Lower lobe of right lung (tissue), 2 donors: ENCODE measurements at regions not wholly inside any gene's neighbourhood (a gene's known extent, or its start where the extent isn't known, plus 50 kb on each side); places are given as distances from the start of the nearest gene placed in this dataset.

Experiments
- ATAC-seq, 2 donors: fragments of 200-7000 bp; cut with Tn5 transposase; one replicate each; pipeline ENCODE4 v1.9.1; 2020 to 2022; ENCODE audit warnings: mild to moderate bottlenecking in 2 of 2, moderate library complexity in 2 of 2
- DNase-seq: peaks from one replicate; pipeline ENCODE4 v3.0.0-alpha.2; 2020
- H3K27ac ChIP-seq: fragments of 200-600 bp; one replicate; pipeline ENCODE4 v1.8.0; 2022
- H3K27me3 ChIP-seq: fragments of 200-600 bp; one replicate; pipeline ENCODE4 v1.8.0; 2022; ENCODE audit warnings: low read depth
- H3K36me3 ChIP-seq: fragments of 200-600 bp; one replicate; pipeline ENCODE4 v1.8.0; 2022; ENCODE audit warnings: mild to moderate bottlenecking
- H3K4me1 ChIP-seq: fragments of 200-600 bp; one replicate; pipeline ENCODE4 v1.8.0; 2022
- H3K4me3 ChIP-seq: fragments of 200-600 bp; one replicate; pipeline ENCODE4 v1.8.0; 2022; ENCODE audit warnings: mild to moderate bottlenecking
- H3K9me3 ChIP-seq: fragments of 200-600 bp; one replicate; pipeline ENCODE4 v1.8.0; 2022
- CTCF ChIP-seq: fragments of 200-600 bp; IDR thresholded peaks from one replicate; pipeline ENCODE4 v1.8.0; 2022; ENCODE audit warnings: antibody characterized with exemption, mild to moderate bottlenecking
- intact Hi-C: fragments of 100-400 bp; cut with DNase I; formaldehyde crosslinking; loops from one replicate; pipeline ENCODE4 v1.11.0; 2022
- donor health status: DM: no; HTN: yes; CAD: no; lungs with severe emphysema.

GRCh38 chr16:52254746-52255145, 292.2 kb downstream of the TOX3 start:
- H3K9me3 ChIP-seq = no peaks in the 10 kb centered on the region
- no peak for TF ChIP-seq CTCF
- H3K27me3 ChIP-seq = no peaks in the 10 kb centered on the region
- no peaks in the 10 kb centered on the region for H3K4me1 ChIP-seq
- ATAC-seq (no peak), DNase-seq (no peak)
- no peak overlapping the region for H3K4me3 ChIP-seq
- intact Hi-C loops = no loop called here
- no peaks in the 10 kb centered on the region for H3K36me3 ChIP-seq
- H3K27ac ChIP-seq = no peak overlapping the region

- no peak for TF ChIP-seq CTCF
- ATAC-seq = no peak
- Histone ChIP-seq H3K4me1 (no peaks in the 10 kb centered on the region), H3K36me3 (no peaks in the 10 kb centered on the region), H3K27me3 (no peaks in the 10 kb centered on the region), H3K9me3 (peaks cover 7% of the 10 kb centered on the region), H3K4me3 (no peak overlapping the region), H3K27ac (no peak overlapping the region)
- intact Hi-C loops = no loop called here
- DNase-seq = no peak
Measured at GRCh38 chr16:52252680-52253079, 294.3 kb downstream of the TOX3 start.

GRCh38 chr16:52251495-52251894, 295.4 kb downstream of the TOX3 start:
- ATAC-seq (no peak), DNase-seq (no peak)
- intact Hi-C loops = no loop called here
- Histone ChIP-seq H3K36me3 (no peaks in the 10 kb centered on the region), H3K27me3 (no peaks in the 10 kb centered on the region), H3K9me3 (peaks cover 18% of the 10 kb centered on the region), H3K4me1 (no peaks in the 10 kb centered on the region), H3K27ac (no peak overlapping the region), H3K4me3 (no peak overlapping the region)
- no peak for TF ChIP-seq CTCF

GRCh38 chr16:52247737-52248136, 299.2 kb downstream of the TOX3 start:
- H3K36me3 ChIP-seq = no peaks in the 10 kb centered on the region
- H3K27me3 ChIP-seq = no peaks in the 10 kb centered on the region
- no peaks in the 10 kb centered on the region for H3K4me1 ChIP-seq
- H3K9me3 ChIP-seq = peaks cover 18% of the 10 kb centered on the region
- DNase-seq (no peak), ATAC-seq (no peak)
- no peak overlapping the region for H3K4me3 ChIP-seq
- no peak overlapping the region for H3K27ac ChIP-seq
- TF ChIP-seq CTCF = no peak
- intact Hi-C loops = no loop called here

GRCh38 chr16:52238710-52239109, 308.2 kb downstream of the TOX3 start:
- ATAC-seq (no peak), DNase-seq (no peak)
- no peaks in the 10 kb centered on the region for H3K27me3 ChIP-seq
- no peaks in the 10 kb centered on the region for H3K36me3 ChIP-seq
- no peak for TF ChIP-seq CTCF
- intact Hi-C loops = no loop called here
- no peaks in the 10 kb centered on the region for H3K4me1 ChIP-seq
- H3K9me3 ChIP-seq = no peaks in the 10 kb centered on the region
- no peak overlapping the region for H3K27ac ChIP-seq
- H3K4me3 ChIP-seq = no peak overlapping the region

GRCh38 chr16:52237823-52238222, 309.1 kb downstream of the TOX3 start:
- intact Hi-C loops = no loop called here
- TF ChIP-seq CTCF = no peak
- DNase-seq (no peak), ATAC-seq (no peak)
- no peaks in the 10 kb centered on the region for H3K27me3 ChIP-seq
- no peaks in the 10 kb centered on the region for H3K4me1 ChIP-seq
- H3K9me3 ChIP-seq = no peaks in the 10 kb centered on the region
- H3K27ac ChIP-seq = no peak overlapping the region
- no peaks in the 10 kb centered on the region for H3K36me3 ChIP-seq
- no peak overlapping the region for H3K4me3 ChIP-seq
